ENCODE measurements at regions not wholly inside any gene's neighbourhood (a gene's known extent, or its start where the extent isn't known, plus 50 kb on each side); places are given as distances from the start of the nearest gene placed in this dataset.
"Not testable (repeated sequence)": the region's sequence is repeated elsewhere in the genome, so short reads cannot be mapped to it uniquely, and the experiment has no call there.

GRCh38 chr1:193451001-193451400 lies 264.6 kb upstream of the B3GALT2 start:
- no peak for DNase-seq (ENCODE audit: low read depth in 2 of 2, low spot score in 1 of 2)

- DNase-seq (ENCODE audit: low read depth in 2 of 2, low spot score in 1 of 2) = no peak
These were observed 262.5 kb upstream of the B3GALT2 start for GRCh38 chr1:193448682-193449461.

GRCh38 chr1:193443886-193444285 lies 257.5 kb upstream of the B3GALT2 start:
- no peak for DNase-seq (ENCODE audit: low read depth in 2 of 2, low spot score in 1 of 2)

- no peak for DNase-seq (ENCODE audit: low read depth in 2 of 2, low spot score in 1 of 2)
These were observed 252.4 kb upstream of the B3GALT2 start for GRCh38 chr1:193438771-193439170.

GRCh38 chr1:193438312-193438711 lies 251.9 kb upstream of the B3GALT2 start:
- no peak for DNase-seq (ENCODE audit: low read depth in 2 of 2, low spot score in 1 of 2)

GRCh38 chr1:193437785-193438184 lies 251.4 kb upstream of the B3GALT2 start:
- DNase-seq (ENCODE audit: low read depth in 2 of 2, low spot score in 1 of 2) = no peak

GRCh38 chr1:193437333-193437732 lies 250.9 kb upstream of the B3GALT2 start:
- DNase-seq (ENCODE audit: low read depth in 2 of 2, low spot score in 1 of 2) = not testable (repeated sequence)

GRCh38 chr1:193435781-193436180 lies 249.4 kb upstream of the B3GALT2 start:
- no peak for DNase-seq (ENCODE audit: low read depth in 2 of 2, low spot score in 1 of 2)

GRCh38 chr1:193434319-193434718 lies 247.9 kb upstream of the B3GALT2 start:
- DNase-seq (ENCODE audit: low read depth in 2 of 2, low spot score in 1 of 2) = no peak

GRCh38 chr1:193433599-193433998 lies 247.2 kb upstream of the B3GALT2 start:
- DNase-seq (ENCODE audit: low read depth in 2 of 2, low spot score in 1 of 2) = no peak

- no peak for DNase-seq (ENCODE audit: low read depth in 2 of 2, low spot score in 1 of 2)
These were observed 246.7 kb upstream of the B3GALT2 start for GRCh38 chr1:193432979-193433587.

- DNase-seq (ENCODE audit: low read depth in 2 of 2, low spot score in 1 of 2) = no peak
These were observed 245.0 kb upstream of the B3GALT2 start for GRCh38 chr1:193431265-193431977.

- DNase-seq (ENCODE audit: low read depth in 2 of 2, low spot score in 1 of 2) = no peak
These were observed 241.1 kb upstream of the B3GALT2 start for GRCh38 chr1:193427524-193427923.

GRCh38 chr1:193426061-193426460 lies 239.6 kb upstream of the B3GALT2 start:
- DNase-seq (ENCODE audit: low read depth in 2 of 2, low spot score in 1 of 2) = no peak

GRCh38 chr1:193421487-193421886 lies 235.1 kb upstream of the B3GALT2 start:
- no peak for DNase-seq (ENCODE audit: low read depth in 2 of 2, low spot score in 1 of 2)

GRCh38 chr1:193419295-193419694 lies 232.9 kb upstream of the B3GALT2 start:
- no peak for DNase-seq (ENCODE audit: low read depth in 2 of 2, low spot score in 1 of 2)

- no peak for DNase-seq (ENCODE audit: low read depth in 2 of 2, low spot score in 1 of 2)
These were observed 232.3 kb upstream of the B3GALT2 start for GRCh38 chr1:193418745-193419058.

GRCh38 chr1:193417945-193418744 lies 231.7 kb upstream of the B3GALT2 start:
- DNase-seq (ENCODE audit: low read depth in 2 of 2, low spot score in 1 of 2) = no peak

GRCh38 chr1:193417403-193417802 lies 231.0 kb upstream of the B3GALT2 start:
- no peak for DNase-seq (ENCODE audit: low read depth in 2 of 2, low spot score in 1 of 2)

GRCh38 chr1:193416226-193417024 lies 230.0 kb upstream of the B3GALT2 start:
- no peak for DNase-seq (ENCODE audit: low read depth in 2 of 2, low spot score in 1 of 2)

GRCh38 chr1:193415256-193415655 lies 228.8 kb upstream of the B3GALT2 start:
- no peak for DNase-seq (ENCODE audit: low read depth in 2 of 2, low spot score in 1 of 2)
